ENCODE measurements at regions not wholly inside any gene's neighbourhood (a gene's known extent, or its start where the extent isn't known, plus 50 kb on each side); places are given as distances from the start of the nearest gene placed in this dataset.

DNA sequence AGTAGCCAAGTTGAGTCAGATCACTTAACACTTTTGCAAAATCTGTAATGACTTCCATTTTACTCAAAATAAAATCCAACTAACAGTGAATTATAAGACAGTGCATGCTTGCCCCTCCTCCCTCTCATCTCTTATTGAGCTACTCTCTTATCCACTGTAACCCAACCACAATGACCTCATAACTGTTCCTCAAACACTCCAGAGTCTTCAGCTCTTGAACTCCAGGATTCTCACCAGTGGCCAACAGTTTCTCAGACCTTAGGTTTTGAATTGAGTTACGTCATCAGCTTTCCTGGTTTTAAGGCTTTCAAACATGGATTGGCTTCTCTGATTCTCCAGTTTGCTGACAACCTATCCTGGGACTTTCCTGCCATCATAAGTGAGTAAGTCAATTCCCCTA, 938.3 kb downstream of the RAB28 start:
- no peak for TF ChIP-seq POLR2A (IDR thresholded peaks at IDR 0.05)
- TF ChIP-seq, protein P1, sequence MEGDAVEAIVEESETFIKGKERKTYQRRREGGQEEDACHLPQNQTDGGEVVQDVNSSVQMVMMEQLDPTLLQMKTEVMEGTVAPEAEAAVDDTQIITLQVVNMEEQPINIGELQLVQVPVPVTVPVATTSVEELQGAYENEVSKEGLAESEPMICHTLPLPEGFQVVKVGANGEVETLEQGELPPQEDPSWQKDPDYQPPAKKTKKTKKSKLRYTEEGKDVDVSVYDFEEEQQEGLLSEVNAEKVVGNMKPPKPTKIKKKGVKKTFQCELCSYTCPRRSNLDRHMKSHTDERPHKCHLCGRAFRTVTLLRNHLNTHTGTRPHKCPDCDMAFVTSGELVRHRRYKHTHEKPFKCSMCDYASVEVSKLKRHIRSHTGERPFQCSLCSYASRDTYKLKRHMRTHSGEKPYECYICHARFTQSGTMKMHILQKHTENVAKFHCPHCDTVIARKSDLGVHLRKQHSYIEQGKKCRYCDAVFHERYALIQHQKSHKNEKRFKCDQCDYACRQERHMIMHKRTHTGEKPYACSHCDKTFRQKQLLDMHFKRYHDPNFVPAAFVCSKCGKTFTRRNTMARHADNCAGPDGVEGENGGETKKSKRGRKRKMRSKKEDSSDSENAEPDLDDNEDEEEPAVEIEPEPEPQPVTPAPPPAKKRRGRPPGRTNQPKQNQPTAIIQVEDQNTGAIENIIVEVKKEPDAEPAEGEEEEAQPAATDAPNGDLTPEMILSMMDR (IDR thresholded peaks at IDR 0.05) = no peak
